MM.1S (cell line): ENCODE measurements at regions not wholly inside any gene's neighbourhood (a gene's known extent, or its start where the extent isn't known, plus 50 kb on each side); places are given as distances from the start of the nearest gene placed in this dataset.

Source experiments
- DNase-seq: peaks from one replicate; pipeline ENCODE4 v3.0.0-alpha.2; 2015
- H2AFZ ChIP-seq: fragments of 300-600 bp; sonication (generic); 2 replicates; pipeline ENCODE4 v1.6.0; 2016; ENCODE audit warnings: antibody characterized with exemption, low read length
- H3F3A ChIP-seq: fragments of 300-600 bp; sonication (generic); 2 replicates; pipeline ENCODE4 v1.6.1; 2016; ENCODE audit warnings: mild to moderate bottlenecking, antibody characterized with exemption, low read length, moderate library complexity, mixed read lengths; ENCODE audit not compliant: insufficient read depth
- H3K27ac ChIP-seq: fragments of 300-600 bp; sonication (generic); 2 replicates; pipeline ENCODE4 v1.5.1; 2016; ENCODE audit warnings: mild to moderate bottlenecking, low read length
- H3K27me3 ChIP-seq: fragments of 300-600 bp; sonication (generic); replicated peaks from 2 replicates; pipeline ENCODE4 v1.6.0; 2016; ENCODE audit warnings: low read length; ENCODE audit not compliant: insufficient read depth
- H3K36me3 ChIP-seq: fragments of 300-600 bp; sonication (generic); replicated peaks from 2 replicates; pipeline ENCODE4 v1.6.1; 2016; ENCODE audit warnings: mild to moderate bottlenecking, low read length, mixed read lengths; ENCODE audit not compliant: insufficient read depth
- H3K4me1 ChIP-seq: fragments of 300-600 bp; sonication (generic); 2 replicates; pipeline ENCODE4 v1.6.1; 2016; ENCODE audit warnings: low read length, mixed read lengths
- H3K4me2 ChIP-seq: fragments of 300-600 bp; sonication (generic); 2 replicates; pipeline ENCODE4 v1.6.0; 2016; ENCODE audit warnings: low read depth, low read length
- H3K4me3 ChIP-seq: fragments of 300-600 bp; sonication (generic); 2 replicates; pipeline ENCODE4 v1.5.1; 2016; ENCODE audit warnings: low read length, mixed read lengths
- H3K79me2 ChIP-seq: fragments of 300-600 bp; sonication (generic); 2 replicates; pipeline ENCODE4 v1.6.1; 2016; ENCODE audit warnings: mixed run types, low read length, mixed read lengths
- H3K9ac ChIP-seq: fragments of 300-600 bp; sonication (generic); 2 replicates; pipeline ENCODE4 v1.6.1; 2016; ENCODE audit warnings: low read length, mixed read lengths
- H3K9me2 ChIP-seq: fragments of 300-600 bp; sonication (generic); replicated peaks from 2 replicates; pipeline ENCODE4 v1.6.1; 2016; ENCODE audit warnings: mild to moderate bottlenecking, low read length, mixed read lengths; ENCODE audit not compliant: insufficient read depth
- H3K9me3 ChIP-seq: fragments of 300-600 bp; sonication (generic); replicated peaks from 2 replicates; pipeline ENCODE4 v1.6.1; 2016; ENCODE audit warnings: mild to moderate bottlenecking, low read length, mixed read lengths; ENCODE audit not compliant: insufficient read depth
- H4K20me1 ChIP-seq: fragments of 300-600 bp; sonication (generic); 2 replicates; pipeline ENCODE4 v1.6.1; 2016; ENCODE audit warnings: mild to moderate bottlenecking, low read length, moderate library complexity, mixed read lengths; ENCODE audit not compliant: insufficient read depth
- EZH2 ChIP-seq: fragments of 300-600 bp; sonication (generic); optimal IDR thresholded peaks from 2 replicates; pipeline ENCODE3; 2017; ENCODE audit warnings: low read depth, mild to moderate bottlenecking, antibody characterized with exemption, low read length, mixed read lengths
- EZH2phosphoT487 ChIP-seq: fragments of 300-600 bp; sonication (generic); IDR thresholded peaks from 2 replicates; pipeline ENCODE4 v1.6.1; 2018; ENCODE audit warnings: antibody characterized with exemption, low read length
- TF ChIP-seq, protein P1 (sequence below): fragments of 300-600 bp; sonication (generic); IDR thresholded peaks from 2 replicates; pipeline ENCODE4 v1.5.1; 2016; ENCODE audit warnings: antibody characterized with exemption, low read length, mixed read lengths

DNA sequence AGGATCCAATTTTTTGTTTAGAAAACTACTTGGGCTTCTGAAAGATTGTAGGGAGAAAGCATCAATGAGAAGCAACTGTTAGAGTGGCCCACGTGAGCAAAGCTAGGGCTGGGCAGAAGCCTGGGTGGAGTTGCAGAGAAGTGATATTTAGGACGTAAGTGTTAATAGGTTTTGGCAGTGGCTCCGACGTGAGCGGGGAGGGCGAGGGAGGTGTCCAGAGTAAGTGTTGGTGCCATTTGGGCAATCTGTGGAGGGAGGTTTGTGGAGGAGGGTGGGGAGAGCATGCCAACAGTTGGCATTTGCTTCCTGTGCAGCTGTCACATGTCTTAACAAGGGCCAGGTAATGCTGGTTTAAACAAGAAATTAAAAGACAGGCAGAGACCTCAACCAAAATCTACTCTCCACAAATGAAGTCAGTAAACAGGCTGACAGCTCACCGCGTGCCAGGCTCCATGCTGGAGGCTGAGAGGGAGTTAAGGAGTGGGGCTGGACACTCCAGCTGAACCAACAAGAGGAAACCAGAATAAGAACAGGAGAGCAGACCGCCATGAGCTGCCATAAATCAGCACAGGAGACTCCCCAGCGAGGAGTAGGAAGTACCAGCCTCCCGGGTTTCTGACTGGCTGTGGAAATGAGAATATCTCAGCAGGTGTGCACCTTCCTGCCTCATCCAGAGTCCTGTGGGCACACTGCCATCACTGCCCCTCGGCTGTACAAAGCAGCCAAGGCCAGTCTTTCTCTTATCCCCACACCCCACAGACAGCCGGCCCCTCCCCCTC lies 232.6 kb downstream of the ABHD5 start:
- H3K27ac ChIP-seq, result no peak overlapping the region
- H3K9me3 ChIP-seq, result no peaks in the 10 kb centered on the region
- H4K20me1 ChIP-seq, result no peaks in the 10 kb centered on the region
- no peak overlapping the region for H3K9ac ChIP-seq
- no peaks in the 10 kb centered on the region for H3K79me2 ChIP-seq
- H3K36me3 ChIP-seq, result no peaks in the 10 kb centered on the region
- TF ChIP-seq, protein P1, sequence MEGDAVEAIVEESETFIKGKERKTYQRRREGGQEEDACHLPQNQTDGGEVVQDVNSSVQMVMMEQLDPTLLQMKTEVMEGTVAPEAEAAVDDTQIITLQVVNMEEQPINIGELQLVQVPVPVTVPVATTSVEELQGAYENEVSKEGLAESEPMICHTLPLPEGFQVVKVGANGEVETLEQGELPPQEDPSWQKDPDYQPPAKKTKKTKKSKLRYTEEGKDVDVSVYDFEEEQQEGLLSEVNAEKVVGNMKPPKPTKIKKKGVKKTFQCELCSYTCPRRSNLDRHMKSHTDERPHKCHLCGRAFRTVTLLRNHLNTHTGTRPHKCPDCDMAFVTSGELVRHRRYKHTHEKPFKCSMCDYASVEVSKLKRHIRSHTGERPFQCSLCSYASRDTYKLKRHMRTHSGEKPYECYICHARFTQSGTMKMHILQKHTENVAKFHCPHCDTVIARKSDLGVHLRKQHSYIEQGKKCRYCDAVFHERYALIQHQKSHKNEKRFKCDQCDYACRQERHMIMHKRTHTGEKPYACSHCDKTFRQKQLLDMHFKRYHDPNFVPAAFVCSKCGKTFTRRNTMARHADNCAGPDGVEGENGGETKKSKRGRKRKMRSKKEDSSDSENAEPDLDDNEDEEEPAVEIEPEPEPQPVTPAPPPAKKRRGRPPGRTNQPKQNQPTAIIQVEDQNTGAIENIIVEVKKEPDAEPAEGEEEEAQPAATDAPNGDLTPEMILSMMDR, result no peak
- TF ChIP-seq EZH2 (no peak), EZH2phosphoT487 (no peak)
- no peaks in the 10 kb centered on the region for H3K4me1 ChIP-seq
- H3K4me2 ChIP-seq, result no peak overlapping the region
- no peaks in the 10 kb centered on the region for H3K9me2 ChIP-seq
- H2AFZ ChIP-seq, result no peak overlapping the region
- H3F3A ChIP-seq, result no peaks in the 10 kb centered on the region
- no peak overlapping the region for H3K4me3 ChIP-seq
- no peak for DNase-seq
- no peaks in the 10 kb centered on the region for H3K27me3 ChIP-seq

GRCh38 chr3:43926055-43926454 lies 235.3 kb downstream of the ABHD5 start:
- no peaks in the 10 kb centered on the region for H3F3A ChIP-seq
- no peaks in the 10 kb centered on the region for H3K36me3 ChIP-seq
- H3K9ac ChIP-seq, result no peak overlapping the region
- TF ChIP-seq EZH2, result no peak
- no peak for TF ChIP-seq EZH2phosphoT487
- TF ChIP-seq, protein P1, result no peak
- no peak for DNase-seq
- no peak overlapping the region for H3K4me3 ChIP-seq
- H3K9me3 ChIP-seq, result no peaks in the 10 kb centered on the region
- no peaks in the 10 kb centered on the region for H4K20me1 ChIP-seq
- H3K79me2 ChIP-seq, result no peaks in the 10 kb centered on the region
- no peak overlapping the region for H2AFZ ChIP-seq
- no peak overlapping the region for H3K27ac ChIP-seq
- H3K4me1 ChIP-seq, result no peaks in the 10 kb centered on the region
- no peaks in the 10 kb centered on the region for H3K27me3 ChIP-seq
- no peaks in the 10 kb centered on the region for H3K9me2 ChIP-seq
- no peak overlapping the region for H3K4me2 ChIP-seq

- Histone ChIP-seq H2AFZ (no peak overlapping the region), H3K4me2 (no peak overlapping the region), H3K27me3 (no peaks in the 10 kb centered on the region), H3K27ac (no peak overlapping the region), H3K4me1 (no peaks in the 10 kb centered on the region), H3K79me2 (no peaks in the 10 kb centered on the region), H3K9me3 (no peaks in the 10 kb centered on the region), H3F3A (no peaks in the 10 kb centered on the region), H4K20me1 (no peaks in the 10 kb centered on the region), H3K4me3 (no peak overlapping the region), H3K9me2 (no peaks in the 10 kb centered on the region), H3K36me3 (no peaks in the 10 kb centered on the region), H3K9ac (no peak overlapping the region)
- no peak for DNase-seq
- TF ChIP-seq, protein P1, result no peak
- TF ChIP-seq EZH2phosphoT487 (no peak), EZH2 (no peak)
Measured at GRCh38 chr3:43932921-43933320, 242.2 kb downstream of the ABHD5 start.
